ENCODE measurements at regions not wholly inside any gene's neighbourhood (a gene's known extent, or its start where the extent isn't known, plus 50 kb on each side); places are given as distances from the start of the nearest gene placed in this dataset.

DNA sequence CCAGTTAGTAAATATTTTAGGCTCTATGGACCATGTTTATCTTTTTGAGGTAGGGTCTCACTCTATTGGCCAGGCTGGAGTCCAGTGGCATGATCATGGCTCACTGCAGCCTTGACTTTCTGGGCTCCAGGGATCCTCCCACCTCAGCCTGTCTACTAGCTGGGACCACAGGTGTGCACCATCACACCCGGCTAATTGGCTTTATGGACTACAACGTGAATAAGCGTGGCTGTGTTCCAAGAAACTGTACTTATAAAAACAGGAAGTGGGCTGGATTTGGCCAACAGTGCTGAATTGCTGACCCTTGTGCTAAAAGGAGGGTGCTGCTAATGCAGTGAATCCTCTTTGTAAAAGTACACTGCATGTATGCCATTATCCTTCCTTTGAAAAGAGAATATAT lies 111.7 kb upstream of the CDK13 start:
- Histone ChIP-seq H3K23me2 (ENCODE audit: insufficient read length, low read depth, low read length, poor library complexity, severe bottlenecking) (peaks cover 8% of the 10 kb centered on the region), H3K4me1 (ENCODE audit: insufficient read depth, low read length) (no peaks in the 10 kb centered on the region), H3K9ac (ENCODE audit: extremely low read depth, insufficient read length, low read length) (no peak overlapping the region), H4K20me1 (ENCODE audit: control insufficient read depth, insufficient read depth, insufficient read length) (no peaks in the 10 kb centered on the region), H3K4me2 (ENCODE audit: insufficient read depth, insufficient read length, low read length) (no peak overlapping the region), H2AFZ (ENCODE audit: low read length) (no peak overlapping the region), H2BK15ac (ENCODE audit: low read depth, low read length) (no peak overlapping the region), H3K23ac (ENCODE audit: insufficient read length, low read depth, low read length) (no peak overlapping the region), H3K79me1 (ENCODE audit: insufficient read depth, low read depth, low read length, poor library complexity, severe bottlenecking) (no peaks in the 10 kb centered on the region), H3K18ac (ENCODE audit: insufficient read length, low read depth, low read length) (no peak overlapping the region), H2BK120ac (ENCODE audit: low read depth, low read length, poor library complexity, severe bottlenecking) (no peak overlapping the region), H2BK20ac (ENCODE audit: low read depth, low read length, poor library complexity, severe bottlenecking) (no peak overlapping the region), H3K27me3 (ENCODE audit: insufficient read depth, low read length) (peaks cover 8% of the 10 kb centered on the region; the same call in 1 of the 2 replicates), H3K27ac (ENCODE audit: insufficient read length, low read depth, low read length) (no peak overlapping the region), H3T11ph (ENCODE audit: low read length) (no peak overlapping the region), H2BK12ac (ENCODE audit: insufficient read length, low read depth, low read length) (no peak overlapping the region), H4K5ac (ENCODE audit: insufficient read length, low read depth, low read length) (no peak overlapping the region), H3K14ac (ENCODE audit: insufficient read depth, low read length) (no peak overlapping the region), H2AK5ac (ENCODE audit: insufficient read length, low read length) (no peak overlapping the region), H4K8ac (replicated peaks; ENCODE audit: insufficient read length, low read depth, low read length) (no peak overlapping the region), H3K9me3 (ENCODE audit: control insufficient read depth, low read depth, low read length) (no peaks in the 10 kb centered on the region), H3K56ac (ENCODE audit: insufficient read length, low read depth, low read length) (no peak overlapping the region), H3K79me2 (ENCODE audit: insufficient read depth, low read length) (no peaks in the 10 kb centered on the region), H2BK5ac (ENCODE audit: insufficient read length, low read length) (no peak overlapping the region), H4K91ac (ENCODE audit: insufficient read length, low read depth, low read length) (no peak overlapping the region), H3K4ac (ENCODE audit: low read depth, low read length) (no peak overlapping the region)
- Mint-ChIP-seq H3K9me3 (no peaks in the 10 kb centered on the region; a peak in 1 of 5 replicates), H3K4me1 (peaks cover 5% of the 10 kb centered on the region in 2 experiments), H3K27me3 (ENCODE audit: low read depth) (peaks cover 39% of the 10 kb centered on the region), H3K27ac (no peak overlapping the region), H3K4me3 (no peak overlapping the region), H3K36me3 (ENCODE audit: insufficient read depth in 1 of 3, low read depth in 3 of 3) (no peaks in the 10 kb centered on the region)
- no peak for DNase-seq
- TF ChIP-seq, protein P1, sequence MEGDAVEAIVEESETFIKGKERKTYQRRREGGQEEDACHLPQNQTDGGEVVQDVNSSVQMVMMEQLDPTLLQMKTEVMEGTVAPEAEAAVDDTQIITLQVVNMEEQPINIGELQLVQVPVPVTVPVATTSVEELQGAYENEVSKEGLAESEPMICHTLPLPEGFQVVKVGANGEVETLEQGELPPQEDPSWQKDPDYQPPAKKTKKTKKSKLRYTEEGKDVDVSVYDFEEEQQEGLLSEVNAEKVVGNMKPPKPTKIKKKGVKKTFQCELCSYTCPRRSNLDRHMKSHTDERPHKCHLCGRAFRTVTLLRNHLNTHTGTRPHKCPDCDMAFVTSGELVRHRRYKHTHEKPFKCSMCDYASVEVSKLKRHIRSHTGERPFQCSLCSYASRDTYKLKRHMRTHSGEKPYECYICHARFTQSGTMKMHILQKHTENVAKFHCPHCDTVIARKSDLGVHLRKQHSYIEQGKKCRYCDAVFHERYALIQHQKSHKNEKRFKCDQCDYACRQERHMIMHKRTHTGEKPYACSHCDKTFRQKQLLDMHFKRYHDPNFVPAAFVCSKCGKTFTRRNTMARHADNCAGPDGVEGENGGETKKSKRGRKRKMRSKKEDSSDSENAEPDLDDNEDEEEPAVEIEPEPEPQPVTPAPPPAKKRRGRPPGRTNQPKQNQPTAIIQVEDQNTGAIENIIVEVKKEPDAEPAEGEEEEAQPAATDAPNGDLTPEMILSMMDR (conservative IDR thresholded peaks at IDR 0.05): no peak
- WGBS (ENCODE audit: extremely low coverage, insufficient read length, low lambda C conversion rate): no CpG with 5 or more reads among the region's 3 CpGs
